GM23338 (cell line): ENCODE measurements at regions not wholly inside any gene's neighbourhood (a gene's known extent, or its start where the extent isn't known, plus 50 kb on each side); places are given as distances from the start of the nearest gene placed in this dataset.

Source experiments
- ATAC-seq: fragments of 200-7000 bp; cut with Tn5 transposase; 3 replicates; pipeline ENCODE4 v1.9.1; 2020
- DNase-seq: peaks from one replicate; pipeline ENCODE4 v3.0.0-alpha.2; 2015; ENCODE audit warnings: low spot score
- H2AFZ ChIP-seq: fragments of 200-600 bp; sonication (generic); 2 replicates; pipeline ENCODE4 v1.8.0; 2016; ENCODE audit warnings: antibody characterized with exemption, mild to moderate bottlenecking, moderate library complexity
- H3F3A ChIP-seq: fragments of 200-600 bp; sonication (generic); replicated peaks from 2 replicates; pipeline ENCODE4 v1.8.0; 2017; ENCODE audit warnings: antibody characterized with exemption, mixed run types, low read depth
- H3K27ac ChIP-seq: fragments of 200-600 bp; sonication (generic); 2 replicates; pipeline ENCODE4 v1.6.1; 2016; ENCODE audit warnings: low read depth
- H3K27me3 ChIP-seq: fragments of 200-600 bp; sonication (generic); 2 replicates; pipeline ENCODE4 v1.8.0; 2016; ENCODE audit warnings: mild to moderate bottlenecking, mixed run types, moderate library complexity; ENCODE audit not compliant: insufficient read depth
- H3K36me3 ChIP-seq: fragments of 200-600 bp; sonication (generic); 2 replicates; pipeline ENCODE4 v1.8.0; 2016; ENCODE audit warnings: mild to moderate bottlenecking; ENCODE audit not compliant: insufficient read depth
- H3K4me1 ChIP-seq: fragments of 200-600 bp; sonication (generic); 2 replicates; pipeline ENCODE4 v1.8.0; 2016; ENCODE audit warnings: mild to moderate bottlenecking, moderate library complexity; ENCODE audit not compliant: insufficient read depth
- H3K4me2 ChIP-seq: fragments of 200-600 bp; sonication (generic); 2 replicates; pipeline ENCODE4 v1.7.1; 2017; ENCODE audit warnings: mixed run types
- H3K4me3 ChIP-seq: fragments of 200-600 bp; sonication (generic); 2 replicates; pipeline ENCODE4 v1.6.1; 2016; ENCODE audit warnings: mixed run types
- H3K79me2 ChIP-seq: fragments of 200-600 bp; sonication (generic); replicated peaks from 2 replicates; pipeline ENCODE4 v1.8.0; 2017; ENCODE audit warnings: mild to moderate bottlenecking; ENCODE audit not compliant: insufficient read depth
- H3K9me2 ChIP-seq: fragments of 200-600 bp; sonication (generic); 2 replicates; pipeline ENCODE4 v1.8.0; 2017; ENCODE audit not compliant: insufficient read depth
- H4K20me1 ChIP-seq: fragments of 200-600 bp; sonication (generic); replicated peaks from 2 replicates; pipeline ENCODE4 v1.8.0; 2017; ENCODE audit warnings: mild to moderate bottlenecking; ENCODE audit not compliant: insufficient read depth
- H3K27ac Mint-ChIP-seq: 2 replicates; pipeline ENCODE4 v1.8.0; 2020; ENCODE audit warnings: inconsistent platforms, mild to moderate bottlenecking, moderate library complexity, mixed read lengths
- H3K27me3 Mint-ChIP-seq: 3 replicates; pipeline ENCODE4 v1.8.0; 2022; ENCODE audit warnings: low read depth, mild to moderate bottlenecking, moderate library complexity, mixed read lengths, inconsistent platforms; ENCODE audit not compliant: insufficient read depth, poor library complexity
- H3K36me3 Mint-ChIP-seq: 3 replicates; pipeline ENCODE4 v1.8.0; 2021; ENCODE audit warnings: low read depth, mild to moderate bottlenecking, inconsistent platforms, moderate library complexity, mixed read lengths
- H3K4me1 Mint-ChIP-seq: 3 replicates; pipeline ENCODE4 v1.8.0; 2020; ENCODE audit warnings: mild to moderate bottlenecking, inconsistent platforms, mixed read lengths
- H3K4me3 Mint-ChIP-seq: 3 replicates; pipeline ENCODE4 v1.8.0; 2021; ENCODE audit warnings: moderate library complexity, mild to moderate bottlenecking, inconsistent platforms, mixed read lengths
- H3K9me3 Mint-ChIP-seq: 3 replicates; pipeline ENCODE4 v1.8.0; 2020; ENCODE audit warnings: moderate library complexity, mild to moderate bottlenecking, inconsistent platforms, mixed read lengths
- EZH2phosphoT487 ChIP-seq: fragments of 200-600 bp; sonication (generic); IDR thresholded peaks from one replicate; pipeline ENCODE4 v1.8.1; 2018; ENCODE audit warnings: antibody characterized with exemption; ENCODE audit not compliant: unreplicated experiment
- JUNB ChIP-seq: IDR thresholded peaks from one replicate; pipeline ENCODE4 v1.6.1; 2016; ENCODE audit warnings: antibody characterized with exemption; ENCODE audit not compliant: unreplicated experiment
- POLR2AphosphoS5 ChIP-seq: IDR thresholded peaks from 2 replicates; pipeline ENCODE4 v1.6.1; 2016; ENCODE audit warnings: antibody characterized with exemption, low read depth
- REST ChIP-seq: IDR thresholded peaks from one replicate; pipeline ENCODE4 v1.6.1; 2018; ENCODE audit warnings: antibody characterized with exemption; ENCODE audit not compliant: unreplicated experiment
- STAT1 ChIP-seq: IDR thresholded peaks from one replicate; pipeline ENCODE4 v1.6.1; 2016; ENCODE audit warnings: antibody characterized with exemption; ENCODE audit not compliant: unreplicated experiment
- ZNF114 ChIP-seq: fragments of 250-450 bp; sonication (Bioruptor Pico); IDR thresholded peaks from 2 replicates; pipeline ENCODE4 v1.5.0; 2020; ENCODE audit warnings: mild to moderate bottlenecking, moderate library complexity
- ZNF331 ChIP-seq: fragments of 250-450 bp; sonication (Bioruptor Pico); IDR thresholded peaks from 2 replicates; pipeline ENCODE4 v1.5.0; 2020; ENCODE audit warnings: low read depth, mild to moderate bottlenecking, moderate library complexity
- TF ChIP-seq, protein P1 (sequence below): fragments of 250-450 bp; sonication (Bioruptor Pico); IDR thresholded peaks from 2 replicates; pipeline ENCODE4 v1.5.0; 2020; ENCODE audit warnings: mild to moderate bottlenecking, moderate library complexity
- TF ChIP-seq, protein P2 (sequence below): IDR thresholded peaks from 2 replicates; pipeline ENCODE4 v1.6.1; 2016; ENCODE audit warnings: antibody characterized with exemption

- TF ChIP-seq STAT1 (no peak), REST (no peak), JUNB (no peak), EZH2phosphoT487 (no peak), ZNF331 (CRISPR knock-in tag) (no peak), POLR2AphosphoS5 (no peak), ZNF114 (CRISPR knock-in tag) (no peak)
- TF ChIP-seq, protein P1, sequence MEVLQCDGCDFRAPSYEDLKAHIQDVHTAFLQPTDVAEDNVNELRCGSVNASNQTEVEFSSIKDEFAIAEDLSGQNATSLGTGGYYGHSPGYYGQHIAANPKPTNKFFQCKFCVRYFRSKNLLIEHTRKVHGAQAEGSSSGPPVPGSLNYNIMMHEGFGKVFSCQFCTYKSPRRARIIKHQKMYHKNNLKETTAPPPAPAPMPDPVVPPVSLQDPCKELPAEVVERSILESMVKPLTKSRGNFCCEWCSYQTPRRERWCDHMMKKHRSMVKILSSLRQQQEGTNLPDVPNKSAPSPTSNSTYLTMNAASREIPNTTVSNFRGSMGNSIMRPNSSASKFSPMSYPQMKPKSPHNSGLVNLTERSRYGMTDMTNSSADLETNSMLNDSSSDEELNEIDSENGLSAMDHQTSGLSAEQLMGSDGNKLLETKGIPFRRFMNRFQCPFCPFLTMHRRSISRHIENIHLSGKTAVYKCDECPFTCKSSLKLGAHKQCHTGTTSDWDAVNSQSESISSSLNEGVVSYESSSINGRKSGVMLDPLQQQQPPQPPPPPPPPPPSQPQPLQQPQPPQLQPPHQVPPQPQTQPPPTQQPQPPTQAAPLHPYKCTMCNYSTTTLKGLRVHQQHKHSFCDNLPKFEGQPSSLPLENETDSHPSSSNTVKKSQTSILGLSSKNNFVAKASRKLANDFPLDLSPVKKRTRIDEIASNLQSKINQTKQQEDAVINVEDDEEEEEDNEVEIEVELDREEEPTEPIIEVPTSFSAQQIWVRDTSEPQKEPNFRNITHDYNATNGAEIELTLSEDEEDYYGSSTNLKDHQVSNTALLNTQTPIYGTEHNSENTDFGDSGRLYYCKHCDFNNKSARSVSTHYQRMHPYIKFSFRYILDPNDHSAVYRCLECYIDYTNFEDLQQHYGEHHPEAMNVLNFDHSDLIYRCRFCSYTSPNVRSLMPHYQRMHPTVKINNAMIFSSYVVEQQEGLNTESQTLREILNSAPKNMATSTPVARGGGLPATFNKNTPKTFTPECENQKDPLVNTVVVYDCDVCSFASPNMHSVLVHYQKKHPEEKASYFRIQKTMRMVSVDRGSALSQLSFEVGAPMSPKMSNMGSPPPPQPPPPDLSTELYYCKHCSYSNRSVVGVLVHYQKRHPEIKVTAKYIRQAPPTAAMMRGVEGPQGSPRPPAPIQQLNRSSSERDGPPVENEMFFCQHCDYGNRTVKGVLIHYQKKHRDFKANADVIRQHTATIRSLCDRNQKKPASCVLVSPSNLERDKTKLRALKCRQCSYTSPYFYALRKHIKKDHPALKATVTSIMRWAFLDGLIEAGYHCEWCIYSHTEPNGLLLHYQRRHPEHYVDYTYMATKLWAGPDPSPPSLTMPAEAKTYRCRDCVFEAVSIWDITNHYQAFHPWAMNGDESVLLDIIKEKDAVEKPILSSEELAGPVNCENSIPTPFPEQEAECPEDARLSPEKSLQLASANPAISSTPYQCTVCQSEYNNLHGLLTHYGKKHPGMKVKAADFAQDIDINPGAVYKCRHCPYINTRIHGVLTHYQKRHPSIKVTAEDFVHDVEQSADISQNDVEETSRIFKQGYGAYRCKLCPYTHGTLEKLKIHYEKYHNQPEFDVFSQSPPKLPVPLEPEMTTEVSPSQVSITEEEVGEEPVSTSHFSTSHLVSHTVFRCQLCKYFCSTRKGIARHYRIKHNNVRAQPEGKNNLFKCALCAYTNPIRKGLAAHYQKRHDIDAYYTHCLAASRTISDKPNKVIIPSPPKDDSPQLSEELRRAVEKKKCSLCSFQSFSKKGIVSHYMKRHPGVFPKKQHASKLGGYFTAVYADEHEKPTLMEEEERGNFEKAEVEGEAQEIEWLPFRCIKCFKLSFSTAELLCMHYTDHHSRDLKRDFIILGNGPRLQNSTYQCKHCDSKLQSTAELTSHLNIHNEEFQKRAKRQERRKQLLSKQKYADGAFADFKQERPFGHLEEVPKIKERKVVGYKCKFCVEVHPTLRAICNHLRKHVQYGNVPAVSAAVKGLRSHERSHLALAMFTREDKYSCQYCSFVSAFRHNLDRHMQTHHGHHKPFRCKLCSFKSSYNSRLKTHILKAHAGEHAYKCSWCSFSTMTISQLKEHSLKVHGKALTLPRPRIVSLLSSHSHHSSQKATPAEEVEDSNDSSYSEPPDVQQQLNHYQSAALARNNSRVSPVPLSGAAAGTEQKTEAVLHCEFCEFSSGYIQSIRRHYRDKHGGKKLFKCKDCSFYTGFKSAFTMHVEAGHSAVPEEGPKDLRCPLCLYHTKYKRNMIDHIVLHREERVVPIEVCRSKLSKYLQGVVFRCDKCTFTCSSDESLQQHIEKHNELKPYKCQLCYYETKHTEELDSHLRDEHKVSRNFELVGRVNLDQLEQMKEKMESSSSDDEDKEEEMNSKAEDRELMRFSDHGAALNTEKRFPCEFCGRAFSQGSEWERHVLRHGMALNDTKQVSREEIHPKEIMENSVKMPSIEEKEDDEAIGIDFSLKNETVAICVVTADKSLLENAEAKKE (CRISPR knock-in tag), result no peak
- TF ChIP-seq, protein P2, sequence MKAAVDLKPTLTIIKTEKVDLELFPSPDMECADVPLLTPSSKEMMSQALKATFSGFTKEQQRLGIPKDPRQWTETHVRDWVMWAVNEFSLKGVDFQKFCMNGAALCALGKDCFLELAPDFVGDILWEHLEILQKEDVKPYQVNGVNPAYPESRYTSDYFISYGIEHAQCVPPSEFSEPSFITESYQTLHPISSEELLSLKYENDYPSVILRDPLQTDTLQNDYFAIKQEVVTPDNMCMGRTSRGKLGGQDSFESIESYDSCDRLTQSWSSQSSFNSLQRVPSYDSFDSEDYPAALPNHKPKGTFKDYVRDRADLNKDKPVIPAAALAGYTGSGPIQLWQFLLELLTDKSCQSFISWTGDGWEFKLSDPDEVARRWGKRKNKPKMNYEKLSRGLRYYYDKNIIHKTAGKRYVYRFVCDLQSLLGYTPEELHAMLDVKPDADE, result no peak
- H3K27me3 ChIP-seq, result no peaks in the 10 kb centered on the region
- no peak overlapping the region for H3K27ac ChIP-seq
- H3K27ac Mint-ChIP-seq, result no peak overlapping the region
- H3K4me3 ChIP-seq, result no peak overlapping the region
- no peaks in the 10 kb centered on the region for H4K20me1 ChIP-seq
- H3F3A ChIP-seq, result no peaks in the 10 kb centered on the region
- no peaks in the 10 kb centered on the region for H3K9me3 Mint-ChIP-seq
- H3K27me3 Mint-ChIP-seq, result peaks cover 2% of the 10 kb centered on the region
- H3K4me1 ChIP-seq, result no peaks in the 10 kb centered on the region
- H3K9me2 ChIP-seq, result no peaks in the 10 kb centered on the region
- peaks cover 3% of the 10 kb centered on the region; the same call in 2 of the 3 replicates for H3K4me1 Mint-ChIP-seq
- H3K36me3 ChIP-seq, result no peaks in the 10 kb centered on the region
- H3K79me2 ChIP-seq, result no peaks in the 10 kb centered on the region
- ATAC-seq, result no peak
- no peak overlapping the region for H3K4me3 Mint-ChIP-seq
- no peak overlapping the region for H3K4me2 ChIP-seq
- no peak overlapping the region for H2AFZ ChIP-seq
- no peak for DNase-seq
- no peaks in the 10 kb centered on the region for H3K36me3 Mint-ChIP-seq
Measured at GRCh38 chrX:10698318-10698640, 77.9 kb upstream of the MID1 start.
